NT2/D1 (cell line): ENCODE measurements at regions not wholly inside any gene's neighbourhood (a gene's known extent, or its start where the extent isn't known, plus 50 kb on each side); places are given as distances from the start of the nearest gene placed in this dataset.

ENCODE experiments used
- SUZ12 ChIP-seq: IDR thresholded peaks from 2 replicates; pipeline ENCODE4 v1.6.1; 2011; ENCODE audit not compliant: insufficient read length, insufficient read depth; ENCODE audit errors: extremely low read depth
- YY1 ChIP-seq: IDR thresholded peaks from 2 replicates; pipeline ENCODE4 v1.6.1; 2011; ENCODE audit not compliant: insufficient read length, insufficient read depth
- ZNF274 ChIP-seq: IDR thresholded peaks from 2 replicates; pipeline ENCODE4 v1.6.1; 2011; ENCODE audit warnings: mild to moderate bottlenecking, low read depth, low read length

DNA sequence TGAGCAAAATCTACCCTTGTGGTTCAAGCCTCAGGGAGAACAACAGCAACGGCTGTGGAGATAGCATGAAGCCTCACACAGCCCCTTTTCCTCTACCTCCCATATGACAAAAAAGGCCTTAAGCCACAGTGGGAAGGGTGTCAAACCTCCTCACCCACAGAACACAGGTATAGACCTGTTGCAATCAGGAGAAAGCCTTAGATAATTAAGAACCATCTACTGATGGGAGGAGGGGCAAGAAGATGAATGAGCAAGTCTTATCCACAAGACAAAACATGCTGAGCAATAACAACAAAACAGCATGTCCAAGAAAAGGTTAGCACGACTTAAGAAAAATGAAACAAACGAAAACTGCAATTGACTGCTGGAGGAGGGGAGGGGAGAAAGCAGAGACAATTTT lies 272.9 kb upstream of the BCHE start:
- TF ChIP-seq ZNF274: no peak
- no peak for TF ChIP-seq SUZ12
- TF ChIP-seq YY1: no peak
